Nephron (organoid): ENCODE measurements at regions not wholly inside any gene's neighbourhood (a gene's known extent, or its start where the extent isn't known, plus 50 kb on each side); places are given as distances from the start of the nearest gene placed in this dataset.

Source experiments
- H3K27ac Mint-ChIP-seq, 3 experiments: 2 replicates each; pipeline ENCODE4 v1.8.0; 2020; ENCODE audit warnings: mixed read lengths in 3 of 3, mild to moderate bottlenecking in 2 of 3, moderate library complexity in 1 of 3
- H3K27me3 Mint-ChIP-seq: 2 replicates; pipeline ENCODE4 v1.8.0; 2021; ENCODE audit warnings: low read depth, mild to moderate bottlenecking, moderate library complexity, mixed read lengths
- H3K36me3 Mint-ChIP-seq: 2 replicates; pipeline ENCODE4 v1.8.0; 2020; ENCODE audit warnings: low read depth, mixed read lengths
- H3K4me1 Mint-ChIP-seq: 2 replicates; pipeline ENCODE4 v1.8.0; 2020; ENCODE audit warnings: mixed read lengths
- H3K4me3 Mint-ChIP-seq, 3 experiments: 2 replicates each; pipeline ENCODE4 v1.8.0; 2020; ENCODE audit warnings: mild to moderate bottlenecking in 3 of 3, mixed read lengths in 3 of 3, moderate library complexity in 2 of 3
- H3K9me3 Mint-ChIP-seq: 2 replicates; pipeline ENCODE4 v1.8.0; 2020; ENCODE audit warnings: mixed read lengths
- TF ChIP-seq, protein P1 (sequence below), 3 experiments: fragments of 200-600 bp; sonication (generic); IDR thresholded peaks; one replicate each; pipeline ENCODE4 v1.5.0; 2021; ENCODE audit warnings: antibody characterized with exemption in 3 of 3; ENCODE audit not compliant: unreplicated experiment in 3 of 3

DNA sequence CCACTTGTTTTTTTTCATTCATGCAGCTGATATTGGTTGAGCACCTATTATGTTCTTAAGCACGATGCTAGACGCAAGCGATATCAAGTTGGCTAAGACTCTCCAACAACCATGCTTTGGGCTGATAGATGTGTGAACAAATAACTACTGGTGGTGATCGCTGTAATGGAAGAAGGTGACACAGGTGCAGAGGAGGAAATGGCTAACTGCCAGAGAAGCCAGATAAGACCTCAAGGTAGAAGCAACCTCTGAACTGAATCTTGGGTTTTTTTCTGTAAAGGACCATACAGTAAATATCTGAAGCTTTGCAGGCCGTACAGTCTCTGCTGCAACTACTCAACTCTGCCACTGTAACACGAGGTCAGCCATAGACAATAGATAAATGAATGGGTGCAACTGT, 97.9 kb downstream of the C17orf67 start:
- Mint-ChIP-seq H3K4me3 (no peak overlapping the region), H3K27ac (no peak overlapping the region), H3K9me3 (no peaks in the 10 kb centered on the region), H3K4me1 (peaks cover 23% of the 10 kb centered on the region), H3K36me3 (no peaks in the 10 kb centered on the region), H3K27me3 (no peaks in the 10 kb centered on the region)
- TF ChIP-seq, protein P1, sequence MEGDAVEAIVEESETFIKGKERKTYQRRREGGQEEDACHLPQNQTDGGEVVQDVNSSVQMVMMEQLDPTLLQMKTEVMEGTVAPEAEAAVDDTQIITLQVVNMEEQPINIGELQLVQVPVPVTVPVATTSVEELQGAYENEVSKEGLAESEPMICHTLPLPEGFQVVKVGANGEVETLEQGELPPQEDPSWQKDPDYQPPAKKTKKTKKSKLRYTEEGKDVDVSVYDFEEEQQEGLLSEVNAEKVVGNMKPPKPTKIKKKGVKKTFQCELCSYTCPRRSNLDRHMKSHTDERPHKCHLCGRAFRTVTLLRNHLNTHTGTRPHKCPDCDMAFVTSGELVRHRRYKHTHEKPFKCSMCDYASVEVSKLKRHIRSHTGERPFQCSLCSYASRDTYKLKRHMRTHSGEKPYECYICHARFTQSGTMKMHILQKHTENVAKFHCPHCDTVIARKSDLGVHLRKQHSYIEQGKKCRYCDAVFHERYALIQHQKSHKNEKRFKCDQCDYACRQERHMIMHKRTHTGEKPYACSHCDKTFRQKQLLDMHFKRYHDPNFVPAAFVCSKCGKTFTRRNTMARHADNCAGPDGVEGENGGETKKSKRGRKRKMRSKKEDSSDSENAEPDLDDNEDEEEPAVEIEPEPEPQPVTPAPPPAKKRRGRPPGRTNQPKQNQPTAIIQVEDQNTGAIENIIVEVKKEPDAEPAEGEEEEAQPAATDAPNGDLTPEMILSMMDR (IDR thresholded peaks at IDR 0.05; ENCODE audit: unreplicated experiment in 3 of 3) = no peak

DNA sequence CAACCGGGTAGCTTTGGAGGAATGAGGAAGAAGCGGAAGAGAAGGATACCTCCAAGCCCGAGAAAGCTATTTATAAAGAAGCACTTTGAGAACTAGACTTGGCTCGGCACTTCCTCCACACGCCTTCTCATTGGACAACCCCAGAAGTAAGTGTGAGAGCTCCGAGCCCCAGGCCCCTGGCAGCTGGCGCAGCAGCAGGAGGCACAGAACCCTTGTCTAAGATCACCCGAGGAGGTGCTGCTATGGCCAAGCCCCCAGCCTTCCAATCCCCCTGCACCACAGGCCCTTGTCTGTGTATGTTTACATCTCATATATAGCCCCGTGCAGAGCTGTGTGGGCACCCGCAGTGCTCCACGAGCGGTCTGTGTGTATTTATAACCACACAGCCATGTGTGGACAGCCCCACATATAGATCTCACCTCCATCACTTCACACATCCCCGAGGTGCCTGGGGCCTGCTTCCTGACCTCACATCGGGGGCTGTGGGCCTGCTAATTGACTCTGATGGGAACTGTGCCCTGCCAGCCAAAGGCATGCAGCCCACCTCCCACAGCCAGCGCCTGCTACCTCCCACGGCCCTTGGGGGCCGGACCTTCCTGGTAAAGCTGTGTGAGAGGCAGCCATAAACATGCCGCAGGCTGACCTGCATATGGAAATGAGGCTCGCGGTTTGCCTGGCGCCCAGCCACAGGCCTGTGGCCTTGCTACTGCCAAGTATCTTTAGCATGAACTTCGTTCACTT, 96.1 kb downstream of the C17orf67 start:
- peaks cover 26% of the 10 kb centered on the region for H3K4me1 Mint-ChIP-seq
- H3K36me3 Mint-ChIP-seq = no peaks in the 10 kb centered on the region
- H3K27me3 Mint-ChIP-seq = no peaks in the 10 kb centered on the region
- TF ChIP-seq, protein P1 (IDR thresholded peaks at IDR 0.05; ENCODE audit: unreplicated experiment in 3 of 3) = no peak
- no peak overlapping the region for H3K27ac Mint-ChIP-seq
- no peaks in the 10 kb centered on the region for H3K9me3 Mint-ChIP-seq
- no peak overlapping the region for H3K4me3 Mint-ChIP-seq

DNA sequence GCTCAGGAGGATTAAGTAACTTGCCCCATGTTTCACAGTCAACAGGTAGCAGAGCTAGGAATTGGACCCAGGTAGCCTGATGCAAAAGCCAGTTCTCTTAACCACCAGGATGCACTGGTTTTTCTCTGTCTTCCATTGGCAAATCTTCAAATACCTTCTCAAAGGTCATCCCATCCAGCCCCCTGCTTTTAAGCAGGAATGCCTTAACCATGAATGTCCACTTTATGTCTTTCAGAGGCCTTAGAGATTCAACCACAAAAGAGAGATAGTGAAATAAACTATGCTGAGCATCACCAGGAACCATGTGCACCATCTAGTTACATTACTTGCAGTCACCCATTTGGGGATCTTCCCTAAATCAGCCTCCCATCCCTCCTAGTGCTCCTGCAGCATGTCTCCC, 94.3 kb downstream of the C17orf67 start:
- Mint-ChIP-seq H3K27ac (peak overlapping the region; percentile 8 to 19 (median 14)), H3K36me3 (no peaks in the 10 kb centered on the region), H3K9me3 (peaks cover 14% of the 10 kb centered on the region), H3K4me1 (peaks cover 26% of the 10 kb centered on the region), H3K4me3 (no peak overlapping the region), H3K27me3 (peaks cover 9% of the 10 kb centered on the region)
- TF ChIP-seq, protein P1 (IDR thresholded peaks at IDR 0.05; ENCODE audit: unreplicated experiment in 3 of 3) = no peak

DNA sequence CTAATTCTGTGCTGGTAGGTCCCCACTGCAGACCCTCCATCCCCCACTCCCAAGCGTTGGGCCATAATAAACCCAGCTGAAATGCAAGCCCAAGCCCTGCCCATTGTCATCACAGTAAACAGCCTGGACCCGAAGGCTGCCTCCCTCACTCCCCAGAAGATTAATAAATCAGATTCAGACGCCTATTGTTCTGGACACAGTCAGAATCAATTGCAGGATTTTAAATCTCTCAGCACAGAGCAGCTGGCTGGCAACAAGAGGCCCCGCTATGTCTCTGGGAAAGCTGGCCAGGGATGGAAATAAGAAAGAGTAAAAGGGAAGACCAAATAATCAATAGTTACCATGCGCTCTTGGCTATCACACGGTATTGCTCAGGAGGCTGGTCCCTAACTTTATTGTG, 93.9 kb downstream of the C17orf67 start:
- Mint-ChIP-seq H3K9me3 (peaks cover 15% of the 10 kb centered on the region), H3K4me1 (peaks cover 26% of the 10 kb centered on the region), H3K27me3 (peaks cover 9% of the 10 kb centered on the region), H3K36me3 (no peaks in the 10 kb centered on the region), H3K4me3 (no peak overlapping the region), H3K27ac (peak overlapping the region; percentile 8 to 19 (median 14))
- TF ChIP-seq, protein P1 (IDR thresholded peaks at IDR 0.05; ENCODE audit: unreplicated experiment in 3 of 3) = no peak

DNA sequence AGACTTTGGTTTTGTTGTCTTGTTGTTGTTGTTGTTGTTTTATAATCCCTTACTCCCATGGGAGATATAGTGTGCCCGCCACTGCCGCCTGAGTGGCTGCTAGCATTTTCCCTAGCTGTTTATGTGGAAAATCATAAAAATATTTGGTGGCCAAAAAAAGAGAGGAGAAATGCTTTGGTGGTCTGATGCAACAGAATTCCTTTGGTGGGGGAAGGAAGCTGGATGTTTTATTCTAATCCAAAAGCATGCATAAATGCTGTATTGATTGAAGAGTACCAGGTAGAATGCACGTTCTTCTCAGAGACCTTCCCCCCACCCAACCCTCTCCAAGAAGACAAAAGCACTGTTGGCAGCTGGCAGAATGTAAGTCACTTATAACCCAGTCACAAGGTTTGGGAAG, 93.2 kb downstream of the C17orf67 start:
- H3K27me3 Mint-ChIP-seq = peaks cover 9% of the 10 kb centered on the region
- H3K27ac Mint-ChIP-seq = peak overlapping the region in 1 of 3 experiments; percentile 15
- peaks cover 18% of the 10 kb centered on the region for H3K9me3 Mint-ChIP-seq
- no peaks in the 10 kb centered on the region for H3K36me3 Mint-ChIP-seq
- TF ChIP-seq, protein P1 (IDR thresholded peaks at IDR 0.05; ENCODE audit: unreplicated experiment in 3 of 3) = no peak
- H3K4me1 Mint-ChIP-seq = peaks cover 26% of the 10 kb centered on the region
- H3K4me3 Mint-ChIP-seq = no peak overlapping the region
